ENCODE measurements at regions not wholly inside any gene's neighbourhood (a gene's known extent, or its start where the extent isn't known, plus 50 kb on each side); places are given as distances from the start of the nearest gene placed in this dataset.

DNA sequence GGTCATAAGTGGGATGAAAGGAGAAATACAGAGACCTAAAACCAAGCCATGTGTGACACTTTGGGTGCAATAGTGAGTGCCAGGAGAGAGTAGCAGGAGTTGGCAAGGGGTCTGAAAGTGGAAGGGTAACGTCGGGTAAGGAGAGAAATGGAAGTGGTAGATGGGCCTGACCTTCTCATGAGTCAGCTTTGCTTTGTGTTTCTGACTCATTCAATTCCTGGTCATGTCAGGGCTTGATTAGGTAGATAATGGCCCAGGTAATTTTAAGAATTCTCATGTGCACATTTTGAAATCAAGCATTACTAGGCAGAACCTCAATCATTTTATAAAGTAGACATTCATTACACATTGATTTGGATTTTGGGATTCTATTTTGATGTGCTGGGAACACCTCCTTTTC is 262.5 kb downstream of the SOX2 start:
- no peak for DNase-seq (ENCODE audit: low spot score)
- Histone ChIP-seq H3K36me3 (ENCODE audit: insufficient read depth, low read length, poor library complexity, severe bottlenecking) (no peaks in the 10 kb centered on the region), H3K27me3 (replicated peaks; ENCODE audit: insufficient read depth, low read depth, low read length, poor library complexity) (no peaks in the 10 kb centered on the region), H3K9me3 (ENCODE audit: low read depth, low read length, poor library complexity, severe bottlenecking) (no peaks in the 10 kb centered on the region), H3K27ac (ENCODE audit: low read depth, low read length, poor library complexity, severe bottlenecking) (no peak overlapping the region), H3K4me3 (ENCODE audit: low read depth, low read length, poor library complexity, severe bottlenecking) (no peak overlapping the region), H3K4me1 (ENCODE audit: insufficient read depth, low read length, poor library complexity, severe bottlenecking) (no peaks in the 10 kb centered on the region)
- ChIA-PET POLR2A (ENCODE audit: low non-redundant PET) (no interaction called here), CTCF (no interaction called here)
- TF ChIP-seq, protein P1, sequence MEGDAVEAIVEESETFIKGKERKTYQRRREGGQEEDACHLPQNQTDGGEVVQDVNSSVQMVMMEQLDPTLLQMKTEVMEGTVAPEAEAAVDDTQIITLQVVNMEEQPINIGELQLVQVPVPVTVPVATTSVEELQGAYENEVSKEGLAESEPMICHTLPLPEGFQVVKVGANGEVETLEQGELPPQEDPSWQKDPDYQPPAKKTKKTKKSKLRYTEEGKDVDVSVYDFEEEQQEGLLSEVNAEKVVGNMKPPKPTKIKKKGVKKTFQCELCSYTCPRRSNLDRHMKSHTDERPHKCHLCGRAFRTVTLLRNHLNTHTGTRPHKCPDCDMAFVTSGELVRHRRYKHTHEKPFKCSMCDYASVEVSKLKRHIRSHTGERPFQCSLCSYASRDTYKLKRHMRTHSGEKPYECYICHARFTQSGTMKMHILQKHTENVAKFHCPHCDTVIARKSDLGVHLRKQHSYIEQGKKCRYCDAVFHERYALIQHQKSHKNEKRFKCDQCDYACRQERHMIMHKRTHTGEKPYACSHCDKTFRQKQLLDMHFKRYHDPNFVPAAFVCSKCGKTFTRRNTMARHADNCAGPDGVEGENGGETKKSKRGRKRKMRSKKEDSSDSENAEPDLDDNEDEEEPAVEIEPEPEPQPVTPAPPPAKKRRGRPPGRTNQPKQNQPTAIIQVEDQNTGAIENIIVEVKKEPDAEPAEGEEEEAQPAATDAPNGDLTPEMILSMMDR (conservative IDR thresholded peaks at IDR 0.05; ENCODE audit: low read depth, low read length) = no peak
- TF ChIP-seq EZH2 (IDR thresholded peaks at IDR 0.05; ENCODE audit: borderline replicate concordance, low read depth, low read length, poor library complexity, severe bottlenecking) = no peak
- no TSS peak for BruUV-seq (replicated peaks)
- intact Hi-C loops (cut with micrococcal nuclease; ENCODE audit: unreplicated experiment) = no loop called here

- intact Hi-C loops (cut with micrococcal nuclease; ENCODE audit: unreplicated experiment) = no loop called here
- Histone ChIP-seq H3K9me3 (ENCODE audit: low read depth, low read length, poor library complexity, severe bottlenecking) (no peaks in the 10 kb centered on the region), H3K27ac (ENCODE audit: low read depth, low read length, poor library complexity, severe bottlenecking) (no peak overlapping the region), H3K36me3 (ENCODE audit: insufficient read depth, low read length, poor library complexity, severe bottlenecking) (no peaks in the 10 kb centered on the region), H3K27me3 (replicated peaks; ENCODE audit: insufficient read depth, low read depth, low read length, poor library complexity) (no peaks in the 10 kb centered on the region), H3K4me3 (ENCODE audit: low read depth, low read length, poor library complexity, severe bottlenecking) (no peak overlapping the region), H3K4me1 (ENCODE audit: insufficient read depth, low read length, poor library complexity, severe bottlenecking) (no peaks in the 10 kb centered on the region)
- DNase-seq (ENCODE audit: low spot score) = no peak
- no peak for TF ChIP-seq EZH2 (IDR thresholded peaks at IDR 0.05; ENCODE audit: borderline replicate concordance, low read depth, low read length, poor library complexity, severe bottlenecking)
- TF ChIP-seq, protein P1 (conservative IDR thresholded peaks at IDR 0.05; ENCODE audit: low read depth, low read length) = no peak
- ChIA-PET POLR2A (ENCODE audit: low non-redundant PET) (no interaction called here), CTCF (no interaction called here)
- no TSS peak for BruUV-seq (replicated peaks)
Measured at GRCh38 chr3:181976526-181976925, 264.8 kb downstream of the SOX2 start.

- Histone ChIP-seq H3K4me3 (ENCODE audit: low read depth, low read length, poor library complexity, severe bottlenecking) (no peak overlapping the region), H3K4me1 (ENCODE audit: insufficient read depth, low read length, poor library complexity, severe bottlenecking) (no peaks in the 10 kb centered on the region), H3K27ac (ENCODE audit: low read depth, low read length, poor library complexity, severe bottlenecking) (no peak overlapping the region), H3K36me3 (ENCODE audit: insufficient read depth, low read length, poor library complexity, severe bottlenecking) (no peaks in the 10 kb centered on the region), H3K9me3 (ENCODE audit: low read depth, low read length, poor library complexity, severe bottlenecking) (no peaks in the 10 kb centered on the region), H3K27me3 (replicated peaks; ENCODE audit: insufficient read depth, low read depth, low read length, poor library complexity) (no peaks in the 10 kb centered on the region)
- intact Hi-C loops (cut with micrococcal nuclease; ENCODE audit: unreplicated experiment) = no loop called here
- POLR2A ChIA-PET (ENCODE audit: low non-redundant PET) = no interaction called here
- BruUV-seq (replicated peaks) = no TSS peak
- CTCF ChIA-PET = no interaction called here
- no peak for DNase-seq (ENCODE audit: low spot score)
- TF ChIP-seq, protein P1 (conservative IDR thresholded peaks at IDR 0.05; ENCODE audit: low read depth, low read length) = no peak
- no peak for TF ChIP-seq EZH2 (IDR thresholded peaks at IDR 0.05; ENCODE audit: borderline replicate concordance, low read depth, low read length, poor library complexity, severe bottlenecking)
Measured at GRCh38 chr3:181985386-181985785, 273.7 kb downstream of the SOX2 start.
